Adrenal gland (tissue), 9 donors: ENCODE measurements at regions not wholly inside any gene's neighbourhood (a gene's known extent, or its start where the extent isn't known, plus 50 kb on each side); places are given as distances from the start of the nearest gene placed in this dataset.
"Not testable (repeated sequence)": the region's sequence is repeated elsewhere in the genome, so short reads cannot be mapped to it uniquely, and the experiment has no call there.

Source experiments
- DNase-seq, 7 donors: peaks; one replicate each; pipeline ENCODE4 v3.0.0-alpha.2; 2019 to 2020
- H3K27ac ChIP-seq, 5 donors: fragments of 200-600 bp; sonication (generic) in 4 of 5; 1 replicate in 3 of 5; 2 replicates in 2 of 5; pipeline versions ENCODE4 v1.5.1 to v1.8.0; 2016 to 2020; ENCODE audit warnings: mild to moderate bottlenecking in 1 of 5
- H3K27me3 ChIP-seq: fragments of 200-600 bp; 2 replicates; pipeline ENCODE4 v1.8.0; 2021
- H3K36me3 ChIP-seq, 2 donors: fragments of 200-600 bp; replicated peaks in 1 of 2; 1 replicate in 1 of 2; 2 replicates in 1 of 2; pipeline versions ENCODE4 v1.5.1 to v1.8.0; 2018 to 2022
- H3K4me1 ChIP-seq, 2 donors: fragments of 200-600 bp; replicated peaks in 1 of 2; 1 replicate in 1 of 2; 2 replicates in 1 of 2; pipeline versions ENCODE4 v1.5.1 to v1.8.0; 2018 to 2021
- H3K4me3 ChIP-seq, 4 donors: fragments of 200-600 bp; sonication (generic) in 3 of 4; one replicate each; pipeline ENCODE4 v1.5.1; 2016 to 2018
- H3K9me3 ChIP-seq, 3 donors: fragments of 200-600 bp; sonication (generic) in 1 of 3; replicated peaks in 1 of 3; 1 replicate in 2 of 3; 2 replicates in 1 of 3; pipeline versions ENCODE4 v1.5.1 to v1.8.0; 2016 to 2021
- POLR2A ChIP-seq, 2 donors: fragments of 450-650 bp; IDR thresholded peaks; one replicate each; pipeline ENCODE4 v1.6.1; 2017; ENCODE audit warnings: antibody characterized with exemption in 2 of 2, mild to moderate bottlenecking in 2 of 2, moderate library complexity in 1 of 2
- WGBS, 4 donors: extraction: QIAGEN DNeasy Blood & Tissue Kit in 2 of 4; methylation state at CpG; one replicate each; pipeline versions ENCODE4 v1.1.5 to v1.1.7; 2013 to 2017; 5-methylcytosine and 5-hydroxymethylcytosine counted together
- intact Hi-C, 2 donors: fragments of 100-400 bp; cut with DNase I; formaldehyde crosslinking; loops; one replicate each; pipeline versions ENCODE4 v1.14.1 to v1.15.0; 2022 to 2023
- TF ChIP-seq, protein P1 (sequence below), 6 experiments: fragments of 450-650 bp in 4 of 6; fragments of 200-600 bp in 2 of 6; sonication (generic) in 1 of 6; IDR thresholded peaks; 1 replicate in 5 of 6; 2 replicates in 1 of 6; pipeline versions ENCODE4 v1.5.1 to v1.8.0; 2016 to 2021; ENCODE audit warnings: antibody characterized with exemption in 6 of 6, mild to moderate bottlenecking in 2 of 6, moderate library complexity in 1 of 6
- donor health status: healthy with polysubstance abuse.
- donor health status: Bipolar disorder and iron deficiency.
- donor health status: DM: yes; HTN: yes; CAD: no.
- donor health status: DM: no; HTN: no; CAD: no.
- donor health status: DM: no; HTN: no; CAD: no.

GRCh38 chr21:22364163-22364562 lies 1366.0 kb downstream of the NCAM2 start:
- no peak overlapping the region for H3K27ac ChIP-seq
- no peak overlapping the region for H3K4me3 ChIP-seq
- intact Hi-C loops, result no loop called here
- H3K27me3 ChIP-seq, result no peaks in the 10 kb centered on the region
- TF ChIP-seq, protein P1, sequence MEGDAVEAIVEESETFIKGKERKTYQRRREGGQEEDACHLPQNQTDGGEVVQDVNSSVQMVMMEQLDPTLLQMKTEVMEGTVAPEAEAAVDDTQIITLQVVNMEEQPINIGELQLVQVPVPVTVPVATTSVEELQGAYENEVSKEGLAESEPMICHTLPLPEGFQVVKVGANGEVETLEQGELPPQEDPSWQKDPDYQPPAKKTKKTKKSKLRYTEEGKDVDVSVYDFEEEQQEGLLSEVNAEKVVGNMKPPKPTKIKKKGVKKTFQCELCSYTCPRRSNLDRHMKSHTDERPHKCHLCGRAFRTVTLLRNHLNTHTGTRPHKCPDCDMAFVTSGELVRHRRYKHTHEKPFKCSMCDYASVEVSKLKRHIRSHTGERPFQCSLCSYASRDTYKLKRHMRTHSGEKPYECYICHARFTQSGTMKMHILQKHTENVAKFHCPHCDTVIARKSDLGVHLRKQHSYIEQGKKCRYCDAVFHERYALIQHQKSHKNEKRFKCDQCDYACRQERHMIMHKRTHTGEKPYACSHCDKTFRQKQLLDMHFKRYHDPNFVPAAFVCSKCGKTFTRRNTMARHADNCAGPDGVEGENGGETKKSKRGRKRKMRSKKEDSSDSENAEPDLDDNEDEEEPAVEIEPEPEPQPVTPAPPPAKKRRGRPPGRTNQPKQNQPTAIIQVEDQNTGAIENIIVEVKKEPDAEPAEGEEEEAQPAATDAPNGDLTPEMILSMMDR (IDR thresholded peaks at IDR 0.05), result no peak
- TF ChIP-seq POLR2A (IDR thresholded peaks at IDR 0.05), result no peak
- 79 to 93% (median 88%) methylated on average over 5 of the region's 5 CpGs for WGBS, 4 donors
- no peak for DNase-seq
- H3K36me3 ChIP-seq, result no peaks in the 10 kb centered on the region
- H3K4me1 ChIP-seq, result no peaks in the 10 kb centered on the region
- H3K9me3 ChIP-seq, result no peaks in the 10 kb centered on the region

DNA sequence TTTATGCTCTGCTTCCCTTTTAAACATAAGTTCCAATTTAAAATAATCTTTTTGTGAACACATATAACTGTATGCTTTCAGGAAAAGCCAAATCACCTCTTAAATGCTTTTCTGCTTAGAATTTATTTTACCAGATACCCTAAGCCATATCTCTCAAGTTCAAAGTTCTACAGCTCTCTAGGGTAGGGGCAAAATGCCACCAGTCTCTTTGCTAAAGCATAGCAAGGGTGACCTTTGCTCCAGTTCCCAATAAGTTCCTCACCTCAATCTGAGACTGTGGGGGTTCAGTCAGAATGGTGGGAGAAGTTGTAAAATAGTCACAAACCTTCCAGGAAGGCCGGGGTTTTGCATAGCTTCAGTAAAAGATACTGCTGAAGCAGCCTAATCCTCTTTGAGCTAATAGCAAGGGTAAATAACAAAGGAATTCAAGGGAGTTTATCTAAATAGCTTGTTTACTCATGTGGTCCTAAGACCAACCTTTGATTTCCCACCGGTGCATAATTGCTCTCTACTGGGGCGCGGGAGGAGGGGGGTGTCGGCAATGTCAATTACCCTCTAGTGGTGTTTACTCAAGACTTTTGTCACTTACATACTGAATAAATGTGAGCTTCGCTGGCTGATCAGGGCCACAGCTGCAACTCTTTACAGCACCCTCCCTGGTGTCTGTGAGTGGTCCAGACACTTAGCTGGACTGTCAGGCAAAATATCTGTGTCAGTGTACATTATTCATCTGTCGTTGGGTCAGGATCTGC lies 1376.2 kb downstream of the NCAM2 start:
- no peaks in the 10 kb centered on the region for H3K36me3 ChIP-seq
- 34 to 40% (median 37%) methylated on average over 7 of the region's 7 CpGs for WGBS, 4 donors
- H3K9me3 ChIP-seq, result no peaks in the 10 kb centered on the region
- H3K4me3 ChIP-seq, result no peak overlapping the region
- intact Hi-C loops, result no loop called here
- no peaks in the 10 kb centered on the region for H3K4me1 ChIP-seq
- no peak for TF ChIP-seq POLR2A (IDR thresholded peaks at IDR 0.05)
- TF ChIP-seq, protein P1 (IDR thresholded peaks at IDR 0.05), result no peak
- DNase-seq, result no peak
- no peak overlapping the region for H3K27ac ChIP-seq
- no peaks in the 10 kb centered on the region for H3K27me3 ChIP-seq

DNA sequence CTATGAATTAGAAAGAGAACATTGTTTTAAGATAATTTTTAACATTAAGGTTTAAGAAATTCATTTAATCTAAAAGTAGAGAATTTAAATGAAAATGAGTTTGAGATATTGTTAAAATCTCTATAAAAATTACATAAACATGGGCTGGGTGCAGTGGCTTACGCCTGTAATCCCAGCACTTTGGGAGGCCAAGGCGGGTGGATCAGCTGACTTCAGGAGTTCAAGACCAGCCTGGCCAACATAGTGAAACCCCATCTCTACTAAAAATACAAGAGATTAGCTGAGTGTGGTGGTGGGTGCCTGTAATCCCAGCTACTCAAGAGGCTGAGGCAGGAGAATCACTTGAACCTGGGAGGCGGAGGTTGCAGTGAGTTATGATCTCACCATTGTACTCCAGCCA lies 1379.6 kb downstream of the NCAM2 start:
- DNase-seq, H3K36me3 ChIP-seq, H3K4me1 ChIP-seq, H3K4me3 ChIP-seq, H3K9me3 ChIP-seq, H3K27ac ChIP-seq, H3K27me3 ChIP-seq, intact Hi-C loops: not testable (repeated sequence)
- 92 to 95% (median 92%) methylated on average over 3 of the region's 3 CpGs for WGBS, 4 donors

- Histone ChIP-seq H3K36me3 (no peaks in the 10 kb centered on the region), H3K27ac (no peak overlapping the region), H3K4me3 (no peak overlapping the region), H3K4me1 (no peaks in the 10 kb centered on the region), H3K27me3 (no peaks in the 10 kb centered on the region), H3K9me3 (peaks cover 0 to 7% (median 0%) of the 10 kb centered on the region in 3 donors)
- no peak for DNase-seq
- TF ChIP-seq POLR2A (IDR thresholded peaks at IDR 0.05), result no peak
- TF ChIP-seq, protein P1 (IDR thresholded peaks at IDR 0.05), result no peak
- intact Hi-C loops, result no loop called here
Measured at GRCh38 chr21:22393324-22393723, 1395.1 kb downstream of the NCAM2 start.

- Histone ChIP-seq H3K27me3 (no peaks in the 10 kb centered on the region), H3K27ac (no peak overlapping the region), H3K4me3 (no peak overlapping the region), H3K4me1 (no peaks in the 10 kb centered on the region), H3K36me3 (no peaks in the 10 kb centered on the region), H3K9me3 (peaks cover 0 to 7% (median 0%) of the 10 kb centered on the region in 3 donors)
- intact Hi-C loops, result no loop called here
- TF ChIP-seq, protein P1 (IDR thresholded peaks at IDR 0.05), result no peak
- TF ChIP-seq POLR2A (IDR thresholded peaks at IDR 0.05), result no peak
- WGBS, 4 donors, result 84 to 94% (median 90%) methylated on average over 6 of the region's 6 CpGs
- DNase-seq, result no peak
Measured at GRCh38 chr21:22395965-22396364, 1397.8 kb downstream of the NCAM2 start.
